Transverse colon (tissue), 4 donors: ENCODE measurements at regions not wholly inside any gene's neighbourhood (a gene's known extent, or its start where the extent isn't known, plus 50 kb on each side); places are given as distances from the start of the nearest gene placed in this dataset.
"Not testable (repeated sequence)": the region's sequence is repeated elsewhere in the genome, so short reads cannot be mapped to it uniquely, and the experiment has no call there.

ENCODE experiments used
- DNase-seq: peaks from one replicate; pipeline ENCODE4 v3.0.0-alpha.2; 2019
- H3K27ac ChIP-seq, 4 donors: fragments of 200-600 bp; sonication (generic); 2 replicates each; pipeline ENCODE4 v1.5.1; 2016 to 2018; ENCODE audit warnings: inconsistent platforms in 4 of 4
- H3K27me3 ChIP-seq: fragments of 200-600 bp; sonication (generic); 2 replicates; pipeline ENCODE4 v1.5.1; 2017; ENCODE audit warnings: inconsistent platforms
- H3K36me3 ChIP-seq, 4 donors: fragments of 200-600 bp; sonication (generic); 2 replicates each; pipeline ENCODE4 v1.5.1; 2017 to 2019; ENCODE audit warnings: inconsistent platforms in 4 of 4
- H3K4me1 ChIP-seq, 4 donors: fragments of 200-600 bp; sonication (generic); 2 replicates each; pipeline ENCODE4 v1.5.1; 2017 to 2020; ENCODE audit warnings: inconsistent platforms in 4 of 4
- H3K4me3 ChIP-seq, 4 donors: fragments of 200-600 bp; sonication (generic); 1 replicate in 1 of 4; 2 replicates in 3 of 4; pipeline versions ENCODE4 v1.5.1 to v1.6.1; 2017 to 2019; ENCODE audit warnings: inconsistent platforms in 4 of 4
- H3K9me3 ChIP-seq, 2 donors: fragments of 200-600 bp; sonication (generic); 2 replicates each; pipeline ENCODE4 v1.5.1; 2017 to 2019; ENCODE audit warnings: inconsistent platforms in 2 of 2
- EP300 ChIP-seq: sonication (generic); formaldehyde crosslinking; IDR thresholded peaks from one replicate; pipeline ENCODE4 v1.6.1; 2017; ENCODE audit warnings: antibody characterized with exemption, low read depth
- POLR2A ChIP-seq: fragments of 450-650 bp; IDR thresholded peaks from one replicate; pipeline ENCODE4 v1.6.1; 2016; ENCODE audit warnings: antibody characterized with exemption, mild to moderate bottlenecking, moderate library complexity
- POLR2AphosphoS5 ChIP-seq, 3 donors: sonication (generic); formaldehyde crosslinking; IDR thresholded peaks; one replicate each; pipeline ENCODE4 v1.6.1; 2016; ENCODE audit warnings: antibody characterized with exemption in 3 of 3
- WGBS, 2 donors: methylation state at CpG; one replicate each; pipeline ENCODE4 v1.1.5; 2018; ENCODE audit warnings: low coverage in 1 of 2; 5-methylcytosine and 5-hydroxymethylcytosine counted together
- in situ Hi-C, 4 donors: fragments of 200-750 bp; cut with MboI; loops; one replicate each; pipeline versions ENCODE4 v1.15.0 to v1.15.1; 2017; ENCODE audit warnings: low sequenced_read_pairs in 3 of 4, low pct_ligation_motif_present in 1 of 4, low pct_unique_long_range_greater_than_20kb in 1 of 4
- intact Hi-C: fragments of 100-400 bp; cut with DNase I; formaldehyde crosslinking; loops from one replicate; pipeline ENCODE4 v1.15.1; 2023; ENCODE audit warnings: low total_unique reads
- TF ChIP-seq, protein P1 (sequence below), 5 experiments: fragments of 200-600 bp in 3 of 5; fragments of 450-650 bp in 2 of 5; sonication (generic) in 3 of 5; IDR thresholded peaks; 1 replicate in 2 of 5; 2 replicates in 3 of 5; pipeline ENCODE4 v1.5.1; 2016 to 2017; ENCODE audit warnings: antibody characterized with exemption in 5 of 5, inconsistent platforms in 3 of 5, mild to moderate bottlenecking in 2 of 5, moderate library complexity in 1 of 5

DNA sequence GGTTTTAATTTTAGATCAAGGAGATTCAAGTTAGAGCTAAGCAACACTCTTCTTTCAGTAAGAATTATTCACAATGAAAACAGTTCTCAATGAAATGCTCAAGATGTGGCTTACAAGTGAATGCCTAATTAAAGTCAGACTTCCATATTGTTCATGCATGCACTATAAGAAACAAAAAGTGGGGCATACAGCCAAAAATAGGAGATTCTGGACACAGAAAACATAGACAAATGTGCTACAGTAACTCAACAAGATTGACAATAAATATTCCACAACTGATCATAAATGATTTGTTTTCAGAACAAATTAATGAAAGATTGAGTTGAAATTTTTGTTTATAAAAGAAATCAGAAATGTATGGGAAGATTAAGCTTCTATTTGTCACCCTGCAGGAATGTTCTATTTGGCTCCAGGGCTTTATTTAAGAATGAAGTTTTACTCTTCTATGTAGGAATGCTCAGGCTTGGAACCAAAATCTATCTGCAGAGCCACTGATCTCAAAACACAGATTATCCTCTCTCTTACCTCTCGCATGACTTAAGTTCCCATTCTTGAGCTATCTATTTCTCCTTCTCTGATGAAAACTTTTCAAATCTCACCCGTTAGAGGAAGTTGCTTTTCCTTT, 89.0 kb upstream of the PIP4K2A start:
- intact Hi-C loops (no loop called here), in situ Hi-C loops (no loop called here)
- Histone ChIP-seq H3K4me1 (peaks cover 0 to 13% (median 4%) of the 10 kb centered on the region in 4 donors), H3K36me3 (no peaks in the 10 kb centered on the region), H3K27me3 (no peaks in the 10 kb centered on the region), H3K27ac (no peak overlapping the region), H3K4me3 (no peak overlapping the region), H3K9me3 (no peaks in the 10 kb centered on the region)
- DNase-seq, result no peak
- WGBS, 2 donors, result 69 to 73% methylated on average over 2 of the region's 2 CpGs
- TF ChIP-seq POLR2AphosphoS5 (IDR thresholded peaks at IDR 0.05), result no peak
- TF ChIP-seq POLR2A, result no peak
- TF ChIP-seq, protein P1, sequence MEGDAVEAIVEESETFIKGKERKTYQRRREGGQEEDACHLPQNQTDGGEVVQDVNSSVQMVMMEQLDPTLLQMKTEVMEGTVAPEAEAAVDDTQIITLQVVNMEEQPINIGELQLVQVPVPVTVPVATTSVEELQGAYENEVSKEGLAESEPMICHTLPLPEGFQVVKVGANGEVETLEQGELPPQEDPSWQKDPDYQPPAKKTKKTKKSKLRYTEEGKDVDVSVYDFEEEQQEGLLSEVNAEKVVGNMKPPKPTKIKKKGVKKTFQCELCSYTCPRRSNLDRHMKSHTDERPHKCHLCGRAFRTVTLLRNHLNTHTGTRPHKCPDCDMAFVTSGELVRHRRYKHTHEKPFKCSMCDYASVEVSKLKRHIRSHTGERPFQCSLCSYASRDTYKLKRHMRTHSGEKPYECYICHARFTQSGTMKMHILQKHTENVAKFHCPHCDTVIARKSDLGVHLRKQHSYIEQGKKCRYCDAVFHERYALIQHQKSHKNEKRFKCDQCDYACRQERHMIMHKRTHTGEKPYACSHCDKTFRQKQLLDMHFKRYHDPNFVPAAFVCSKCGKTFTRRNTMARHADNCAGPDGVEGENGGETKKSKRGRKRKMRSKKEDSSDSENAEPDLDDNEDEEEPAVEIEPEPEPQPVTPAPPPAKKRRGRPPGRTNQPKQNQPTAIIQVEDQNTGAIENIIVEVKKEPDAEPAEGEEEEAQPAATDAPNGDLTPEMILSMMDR (IDR thresholded peaks at IDR 0.05), result no peak
- no peak for TF ChIP-seq EP300

DNA sequence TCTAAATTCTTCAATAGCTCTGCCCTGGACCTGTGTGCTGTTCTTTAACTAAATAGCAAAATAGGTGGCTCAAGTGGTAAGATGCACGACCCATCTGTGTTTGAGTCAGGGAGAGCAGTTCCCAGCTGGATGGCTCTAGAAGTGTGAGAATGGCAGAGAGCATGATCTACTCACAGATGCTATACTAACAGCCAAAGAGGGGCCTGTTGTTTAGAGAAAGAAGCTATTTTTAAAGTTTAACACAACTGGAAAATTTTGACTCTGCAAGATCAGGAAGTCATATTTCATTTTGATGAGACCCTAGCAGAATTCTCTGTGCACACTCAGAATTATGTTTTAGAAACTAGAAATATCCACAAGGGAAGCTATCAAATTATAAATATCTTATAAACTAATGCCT, 87.4 kb upstream of the PIP4K2A start:
- Histone ChIP-seq H3K27ac (no peak overlapping the region), H3K36me3 (no peaks in the 10 kb centered on the region), H3K4me1 (peaks cover 0 to 13% (median 4%) of the 10 kb centered on the region in 4 donors), H3K4me3 (no peak overlapping the region), H3K27me3 (no peaks in the 10 kb centered on the region), H3K9me3 (no peaks in the 10 kb centered on the region)
- intact Hi-C loops, result no loop called here
- no peak for DNase-seq
- in situ Hi-C loops, result no loop called here
- no peak for TF ChIP-seq POLR2AphosphoS5 (IDR thresholded peaks at IDR 0.05)
- TF ChIP-seq, protein P1 (IDR thresholded peaks at IDR 0.05), result no peak
- no peak for TF ChIP-seq POLR2A
- TF ChIP-seq EP300, result no peak
- 75% methylated on average over 1 of the region's 1 CpG; no CpG with 5 or more reads in 1 of the 2 donors for WGBS, 2 donors

DNA sequence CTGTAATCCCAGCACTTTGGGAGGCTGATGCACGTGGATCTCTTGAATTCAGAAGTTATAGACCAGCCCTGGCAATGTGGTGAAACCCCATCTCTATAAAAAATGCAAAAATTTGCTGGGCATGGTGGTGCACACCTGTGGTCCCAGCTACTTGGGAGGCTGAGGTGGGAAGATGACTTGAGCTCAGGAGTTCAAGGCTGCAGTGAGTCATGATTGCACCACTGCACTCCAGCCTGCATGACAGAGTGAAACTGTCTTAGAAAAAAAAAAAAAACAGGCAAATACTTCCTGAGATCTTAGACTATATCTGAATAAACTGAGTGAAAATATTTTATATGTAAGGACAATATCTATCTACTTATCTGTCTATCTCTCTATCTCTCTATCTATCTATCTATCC, 83.4 kb upstream of the PIP4K2A start:
- DNase-seq, H3K27me3 ChIP-seq, in situ Hi-C loops, H3K36me3 ChIP-seq, H3K4me3 ChIP-seq, H3K27ac ChIP-seq, H3K4me1 ChIP-seq, intact Hi-C loops, H3K9me3 ChIP-seq: not testable (repeated sequence)
- 46% methylated on average over 1 of the region's 1 CpG; no CpG with 5 or more reads in 1 of the 2 donors for WGBS, 2 donors

DNA sequence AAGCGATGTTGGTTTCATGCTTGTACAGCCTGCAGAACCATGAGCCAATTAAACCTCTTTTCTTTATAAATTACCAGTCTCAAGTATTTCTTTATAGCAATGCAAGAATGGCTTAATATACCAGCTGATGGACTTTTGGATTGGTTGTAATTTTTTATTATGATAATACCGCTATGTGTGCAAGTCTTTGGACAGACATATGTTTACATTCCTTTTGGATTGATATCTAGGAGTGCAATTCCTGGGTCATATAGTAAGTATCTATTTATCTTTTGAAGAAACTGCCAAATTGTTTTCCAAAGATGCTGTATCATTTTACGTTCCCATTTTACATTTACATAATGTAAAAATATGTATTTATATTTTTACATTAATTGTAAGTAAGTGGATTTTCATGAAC, 81.2 kb upstream of the PIP4K2A start:
- no peak for DNase-seq
- 46 to 69% methylated on average over 2 to 3 of the region's 3 CpGs for WGBS, 2 donors
- no peak overlapping the region for H3K27ac ChIP-seq
- H3K9me3 ChIP-seq, result no peaks in the 10 kb centered on the region
- in situ Hi-C loops, result no loop called here
- H3K4me1 ChIP-seq, result no peaks in the 10 kb centered on the region
- intact Hi-C loops, result no loop called here
- TF ChIP-seq EP300, result no peak
- TF ChIP-seq POLR2A, result no peak
- TF ChIP-seq, protein P1 (IDR thresholded peaks at IDR 0.05), result no peak
- no peak for TF ChIP-seq POLR2AphosphoS5 (IDR thresholded peaks at IDR 0.05)
- no peak overlapping the region for H3K4me3 ChIP-seq
- H3K27me3 ChIP-seq, result no peaks in the 10 kb centered on the region
- H3K36me3 ChIP-seq, result no peaks in the 10 kb centered on the region

DNA sequence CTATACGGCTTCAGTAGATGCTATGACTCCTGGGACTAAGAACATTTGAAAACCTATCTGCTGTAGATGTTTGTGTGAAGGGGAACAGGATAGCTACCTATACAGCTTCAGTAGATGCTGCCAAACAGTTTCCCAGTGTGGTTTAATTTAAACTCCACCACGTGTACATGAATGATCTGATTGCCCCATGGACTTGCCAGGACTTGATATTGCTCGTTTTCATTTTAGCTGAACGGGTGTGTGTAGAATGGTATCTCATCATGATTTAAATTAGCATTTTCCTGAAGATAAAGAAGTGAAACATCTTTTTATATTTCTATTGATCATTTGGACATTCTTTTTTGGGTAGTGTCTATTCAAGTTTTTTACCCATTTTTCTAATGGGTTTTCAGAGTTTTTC, 77.8 kb upstream of the PIP4K2A start:
- H3K27ac ChIP-seq, result no peak overlapping the region
- H3K4me3 ChIP-seq, result no peak overlapping the region
- intact Hi-C loops, result no loop called here
- 57 to 74% methylated on average over 3 to 4 of the region's 4 CpGs for WGBS, 2 donors
- in situ Hi-C loops, result no loop called here
- no peaks in the 10 kb centered on the region for H3K27me3 ChIP-seq
- DNase-seq, result no peak
- H3K9me3 ChIP-seq, result peaks cover 0 to 6% of the 10 kb centered on the region in 2 donors
- TF ChIP-seq POLR2A (no peak), EP300 (no peak)
- no peaks in the 10 kb centered on the region for H3K4me1 ChIP-seq
- H3K36me3 ChIP-seq, result no peaks in the 10 kb centered on the region
